GM12864 (cell line): ENCODE measurements at regions not wholly inside any gene's neighbourhood (a gene's known extent, or its start where the extent isn't known, plus 50 kb on each side); places are given as distances from the start of the nearest gene placed in this dataset.

ENCODE experiments used
- DNase-seq: peaks from one replicate; pipeline ENCODE4 v3.0.0-alpha.2; 2011; ENCODE audit warnings: low read depth
- H3K4me3 ChIP-seq: 2 replicates; pipeline ENCODE4 v1.5.1; 2011; ENCODE audit warnings: mild to moderate bottlenecking, low read depth, low read length, control low read depth
- TF ChIP-seq, protein P1 (sequence below): IDR thresholded peaks from 2 replicates; pipeline ENCODE4 v1.5.1; 2011; ENCODE audit warnings: low read depth, mild to moderate bottlenecking, moderate library complexity, low read length, control low read depth, inconsistent platforms; ENCODE audit errors: missing control alignments

DNA sequence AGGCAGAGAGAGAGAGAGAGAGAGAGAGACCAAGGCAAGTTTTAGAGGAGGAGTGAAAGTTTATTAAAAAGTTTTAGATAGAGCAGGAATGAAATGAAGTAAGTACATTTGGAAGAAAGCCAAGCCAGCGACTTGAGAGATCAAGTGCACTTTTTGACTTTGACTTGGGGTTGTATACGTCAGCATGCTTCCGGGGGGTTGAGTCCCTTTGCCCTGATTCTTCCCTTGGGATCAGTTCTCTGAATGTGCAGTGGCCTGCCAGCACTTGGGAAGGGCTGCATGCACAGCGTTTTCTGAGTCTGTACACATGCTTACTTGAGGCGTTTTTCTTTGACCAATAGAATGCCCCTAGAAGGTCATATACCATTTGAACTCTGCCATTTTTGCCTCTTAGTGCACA is 400.5 kb downstream of the PDGFC start:
- TF ChIP-seq, protein P1, sequence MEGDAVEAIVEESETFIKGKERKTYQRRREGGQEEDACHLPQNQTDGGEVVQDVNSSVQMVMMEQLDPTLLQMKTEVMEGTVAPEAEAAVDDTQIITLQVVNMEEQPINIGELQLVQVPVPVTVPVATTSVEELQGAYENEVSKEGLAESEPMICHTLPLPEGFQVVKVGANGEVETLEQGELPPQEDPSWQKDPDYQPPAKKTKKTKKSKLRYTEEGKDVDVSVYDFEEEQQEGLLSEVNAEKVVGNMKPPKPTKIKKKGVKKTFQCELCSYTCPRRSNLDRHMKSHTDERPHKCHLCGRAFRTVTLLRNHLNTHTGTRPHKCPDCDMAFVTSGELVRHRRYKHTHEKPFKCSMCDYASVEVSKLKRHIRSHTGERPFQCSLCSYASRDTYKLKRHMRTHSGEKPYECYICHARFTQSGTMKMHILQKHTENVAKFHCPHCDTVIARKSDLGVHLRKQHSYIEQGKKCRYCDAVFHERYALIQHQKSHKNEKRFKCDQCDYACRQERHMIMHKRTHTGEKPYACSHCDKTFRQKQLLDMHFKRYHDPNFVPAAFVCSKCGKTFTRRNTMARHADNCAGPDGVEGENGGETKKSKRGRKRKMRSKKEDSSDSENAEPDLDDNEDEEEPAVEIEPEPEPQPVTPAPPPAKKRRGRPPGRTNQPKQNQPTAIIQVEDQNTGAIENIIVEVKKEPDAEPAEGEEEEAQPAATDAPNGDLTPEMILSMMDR = no peak

GRCh38 chr4:156569535-156569934 is 402.1 kb downstream of the PDGFC start:
- H3K4me3 ChIP-seq = no peak overlapping the region
- TF ChIP-seq, protein P1 = no peak
- no peak for DNase-seq

More for the DNA sequence above, 400.5 kb downstream of the PDGFC start:
- no peak for DNase-seq
- no peak overlapping the region for H3K4me3 ChIP-seq

GRCh38 chr4:156568484-156568883 is 403.1 kb downstream of the PDGFC start:
- no peak overlapping the region for H3K4me3 ChIP-seq
- TF ChIP-seq, protein P1 = no peak
- DNase-seq = no peak

DNA sequence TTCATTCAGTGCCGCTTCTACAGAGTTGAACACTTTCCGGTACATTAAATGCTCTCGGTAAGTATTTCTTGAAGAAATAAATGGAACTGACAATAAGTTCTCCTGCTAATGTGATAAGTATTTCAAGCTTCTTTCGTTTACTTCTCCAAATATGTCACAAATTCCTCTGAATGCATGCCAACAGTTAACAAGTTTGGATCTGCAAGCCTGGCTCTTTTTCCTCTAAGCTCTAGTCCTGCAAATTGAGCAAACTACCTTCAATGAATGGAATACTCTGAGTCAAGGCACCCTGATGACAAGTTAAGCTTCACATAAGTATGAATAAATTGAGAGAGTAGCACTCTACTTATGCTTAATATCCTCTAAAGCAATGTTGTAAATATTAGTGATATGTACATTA is 403.6 kb downstream of the PDGFC start:
- no peak overlapping the region for H3K4me3 ChIP-seq
- TF ChIP-seq, protein P1 = no peak
- no peak for DNase-seq

GRCh38 chr4:156560701-156561100 is 410.9 kb downstream of the PDGFC start:
- H3K4me3 ChIP-seq = no peak overlapping the region
- TF ChIP-seq, protein P1 = no peak
- DNase-seq = no peak

DNA sequence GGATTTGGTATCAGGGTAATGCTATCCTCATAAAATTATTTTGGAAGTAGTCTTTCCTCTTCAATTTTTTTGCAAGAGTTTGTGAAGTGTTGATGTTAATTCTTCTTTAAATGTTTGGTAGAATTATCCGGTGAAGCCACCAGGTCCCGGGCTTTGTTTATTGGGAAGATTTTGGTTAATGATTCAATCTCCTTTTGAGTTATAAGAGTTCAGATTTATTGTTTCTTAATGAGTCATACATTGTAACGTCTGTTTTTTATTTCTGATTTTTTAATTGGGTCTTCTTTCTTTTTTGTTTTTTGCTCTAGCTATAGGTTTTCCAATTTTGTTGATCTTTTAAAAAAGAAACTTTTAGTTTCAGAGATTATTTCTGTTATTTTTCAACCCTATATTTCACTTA is 412.3 kb downstream of the PDGFC start:
- no peak for DNase-seq
- no peak overlapping the region for H3K4me3 ChIP-seq
- TF ChIP-seq, protein P1 = no peak

GRCh38 chr4:156558373-156559025 is 413.1 kb downstream of the PDGFC start:
- TF ChIP-seq, protein P1 = no peak
- no peak for DNase-seq
- no peak overlapping the region for H3K4me3 ChIP-seq
